CD4-positive, alpha-beta T cell (primary cell): ENCODE measurements at regions not wholly inside any gene's neighbourhood (a gene's known extent, or its start where the extent isn't known, plus 50 kb on each side); places are given as distances from the start of the nearest gene placed in this dataset.

Source experiments
- ATAC-seq: fragments of 200-7000 bp; cut with Tn5 transposase; one replicate; pipeline ENCODE4 v1.10.0; 2022; ENCODE audit warnings: mild to moderate bottlenecking; ENCODE audit not compliant: poor library complexity
- CTCF ChIA-PET: fragments of 350-600 bp; sonication (Branson Sonifier 250); formaldehyde crosslinking; loops from one replicate; lab custom pipeline; 2021; ENCODE audit warnings: antibody characterized with exemption, inconsistent platforms; lab: Charles Lee
- POLR2A ChIA-PET: fragments of 350-600 bp; sonication (Branson Sonifier 250); formaldehyde crosslinking; loops from one replicate; lab custom pipeline; 2021; ENCODE audit warnings: antibody characterized with exemption, inconsistent platforms; lab: Charles Lee
- DNase-seq, 14 experiments: peaks; one replicate each; pipeline ENCODE4 v3.0.0-alpha.2; 2013 to 2020; ENCODE audit warnings: mixed read lengths in 2 of 14
- H3K27ac ChIP-seq, 2 donors: one replicate each; pipeline versions ENCODE4 v1.5.1 to v1.7.0; 2013; ENCODE audit warnings: low read length in 2 of 2, low read depth in 1 of 2, mild to moderate bottlenecking in 1 of 2
- H3K27me3 ChIP-seq, 2 experiments: 1 replicate in 1 of 2; 2 replicates in 1 of 2; pipeline versions ENCODE4 v1.6.1 to v1.7.0; 2013; ENCODE audit warnings: low read length in 2 of 2, control low read depth in 1 of 2, mild to moderate bottlenecking in 1 of 2, moderate library complexity in 1 of 2; ENCODE audit not compliant: insufficient read depth in 2 of 2, control insufficient read depth in 1 of 2
- H3K36me3 ChIP-seq: one replicate; pipeline ENCODE4 v1.6.1; 2013; ENCODE audit warnings: low read length, control low read depth; ENCODE audit not compliant: insufficient read depth
- H3K4me1 ChIP-seq: one replicate; pipeline ENCODE4 v1.6.1; 2013; ENCODE audit warnings: low read length, control low read depth; ENCODE audit not compliant: insufficient read depth
- H3K4me3 ChIP-seq: one replicate; pipeline ENCODE4 v1.5.1; 2013; ENCODE audit warnings: mild to moderate bottlenecking, low read length, moderate library complexity
- H3K9me3 ChIP-seq, 2 experiments: 1 replicate in 1 of 2; 2 replicates in 1 of 2; pipeline versions ENCODE4 v1.6.1 to v1.7.0; 2013; ENCODE audit warnings: low read length in 2 of 2, mild to moderate bottlenecking in 2 of 2, control low read depth in 1 of 2, moderate library complexity in 1 of 2; ENCODE audit not compliant: control insufficient read depth in 1 of 2, insufficient read depth in 1 of 2
- H3K27ac Mint-ChIP-seq: one replicate; pipeline ENCODE4 v1.8.0; 2020; ENCODE audit warnings: mixed read lengths
- H3K27me3 Mint-ChIP-seq: one replicate; pipeline ENCODE4 v1.8.0; 2021; ENCODE audit warnings: mixed read lengths
- H3K36me3 Mint-ChIP-seq: one replicate; pipeline ENCODE4 v1.8.0; 2021; ENCODE audit warnings: low read depth, mixed read lengths
- H3K4me1 Mint-ChIP-seq: one replicate; pipeline ENCODE4 v1.8.0; 2021; ENCODE audit warnings: low read depth, mixed read lengths
- H3K4me3 Mint-ChIP-seq: one replicate; pipeline ENCODE4 v1.8.0; 2020; ENCODE audit warnings: mild to moderate bottlenecking, mixed read lengths
- H3K9me3 Mint-ChIP-seq: one replicate; pipeline ENCODE4 v1.8.0; 2020; ENCODE audit warnings: mixed read lengths
- intact Hi-C, 2 experiments: fragments of 100-400 bp; cut with DNase I in 1 of 2; cut with micrococcal nuclease in 1 of 2; formaldehyde crosslinking; loops; one replicate each; pipeline versions ENCODE4 v1.15.1 to v1.9.0; 2023 to 2025; cut with DNase I, micrococcal nuclease
- TF ChIP-seq, protein P1 (sequence below): fragments of 200-600 bp; IDR thresholded peaks from one replicate; pipeline ENCODE4 v1.8.0; 2022; ENCODE audit warnings: antibody characterized with exemption, mild to moderate bottlenecking

DNA sequence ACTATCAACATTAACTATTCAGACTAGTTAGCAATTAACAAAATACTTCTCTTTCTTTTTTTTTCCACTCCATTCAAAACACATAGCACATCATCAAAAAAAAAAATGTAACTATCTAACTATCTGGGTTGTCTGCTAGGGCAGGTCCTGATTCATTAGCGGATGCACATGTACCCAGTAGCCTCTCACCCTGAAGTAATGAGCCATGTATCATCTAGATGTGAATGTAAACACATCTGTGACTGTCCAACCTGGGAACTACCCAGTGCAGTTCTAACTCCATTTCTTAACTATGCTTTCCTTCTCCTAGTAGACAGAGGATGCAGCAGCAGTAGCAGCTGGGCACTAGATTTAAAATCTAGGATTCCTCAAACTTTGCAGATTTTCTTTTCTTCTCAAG is 183.1 kb upstream of the PIK3C3 start:
- Histone ChIP-seq H3K9me3 (no peaks in the 10 kb centered on the region), H3K27ac (no peak overlapping the region), H3K4me1 (no peaks in the 10 kb centered on the region), H3K36me3 (no peaks in the 10 kb centered on the region), H3K27me3 (no peaks in the 10 kb centered on the region), H3K4me3 (no peak overlapping the region)
- intact Hi-C loops: no loop called here
- no peaks in the 10 kb centered on the region for H3K27me3 Mint-ChIP-seq
- POLR2A ChIA-PET: no interaction called here
- TF ChIP-seq, protein P1, sequence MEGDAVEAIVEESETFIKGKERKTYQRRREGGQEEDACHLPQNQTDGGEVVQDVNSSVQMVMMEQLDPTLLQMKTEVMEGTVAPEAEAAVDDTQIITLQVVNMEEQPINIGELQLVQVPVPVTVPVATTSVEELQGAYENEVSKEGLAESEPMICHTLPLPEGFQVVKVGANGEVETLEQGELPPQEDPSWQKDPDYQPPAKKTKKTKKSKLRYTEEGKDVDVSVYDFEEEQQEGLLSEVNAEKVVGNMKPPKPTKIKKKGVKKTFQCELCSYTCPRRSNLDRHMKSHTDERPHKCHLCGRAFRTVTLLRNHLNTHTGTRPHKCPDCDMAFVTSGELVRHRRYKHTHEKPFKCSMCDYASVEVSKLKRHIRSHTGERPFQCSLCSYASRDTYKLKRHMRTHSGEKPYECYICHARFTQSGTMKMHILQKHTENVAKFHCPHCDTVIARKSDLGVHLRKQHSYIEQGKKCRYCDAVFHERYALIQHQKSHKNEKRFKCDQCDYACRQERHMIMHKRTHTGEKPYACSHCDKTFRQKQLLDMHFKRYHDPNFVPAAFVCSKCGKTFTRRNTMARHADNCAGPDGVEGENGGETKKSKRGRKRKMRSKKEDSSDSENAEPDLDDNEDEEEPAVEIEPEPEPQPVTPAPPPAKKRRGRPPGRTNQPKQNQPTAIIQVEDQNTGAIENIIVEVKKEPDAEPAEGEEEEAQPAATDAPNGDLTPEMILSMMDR: no peak
- no peak overlapping the region for H3K27ac Mint-ChIP-seq
- H3K36me3 Mint-ChIP-seq: no peaks in the 10 kb centered on the region
- H3K9me3 Mint-ChIP-seq: peaks cover 2% of the 10 kb centered on the region
- no peak for ATAC-seq
- no peak for DNase-seq
- H3K4me3 Mint-ChIP-seq: no peak overlapping the region
- CTCF ChIA-PET: no interaction called here
- no peaks in the 10 kb centered on the region for H3K4me1 Mint-ChIP-seq

DNA sequence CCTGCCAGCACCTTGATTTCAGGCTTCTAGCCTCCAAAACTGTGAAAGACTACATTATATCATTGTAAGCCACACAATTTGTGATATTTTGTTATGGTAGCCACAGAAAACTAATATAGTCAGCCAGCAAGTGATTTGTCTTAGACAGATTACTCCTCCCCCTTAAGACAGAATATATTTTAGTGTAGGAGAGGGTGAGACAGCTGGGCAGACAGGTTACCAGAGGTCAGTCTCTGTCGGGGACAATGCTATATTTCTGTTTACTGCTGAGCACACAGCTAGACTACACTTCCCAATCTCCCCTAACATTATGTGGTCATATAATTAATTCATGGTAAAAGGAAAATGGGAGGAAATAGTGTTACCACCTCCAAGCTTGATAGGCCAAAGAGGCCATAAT is 185.8 kb upstream of the PIK3C3 start:
- POLR2A ChIA-PET: no interaction called here
- Histone ChIP-seq H3K27ac (no peak overlapping the region), H3K36me3 (no peaks in the 10 kb centered on the region), H3K9me3 (peaks cover 0 to 4% of the 10 kb centered on the region in 2 experiments), H3K4me1 (no peaks in the 10 kb centered on the region), H3K4me3 (no peak overlapping the region), H3K27me3 (no peaks in the 10 kb centered on the region)
- Mint-ChIP-seq H3K27me3 (no peaks in the 10 kb centered on the region), H3K9me3 (peaks cover 1% of the 10 kb centered on the region), H3K4me1 (no peaks in the 10 kb centered on the region), H3K27ac (no peak overlapping the region), H3K36me3 (no peaks in the 10 kb centered on the region), H3K4me3 (no peak overlapping the region)
- intact Hi-C loops: loop anchor here in 1 of 2 experiments (10.0 kb wide), 1 partner anchor 64 kb away; no protein-coding TSS in a partner anchor
- no peak for ATAC-seq
- no peak for DNase-seq
- TF ChIP-seq, protein P1: no peak
- CTCF ChIA-PET: no interaction called here

DNA sequence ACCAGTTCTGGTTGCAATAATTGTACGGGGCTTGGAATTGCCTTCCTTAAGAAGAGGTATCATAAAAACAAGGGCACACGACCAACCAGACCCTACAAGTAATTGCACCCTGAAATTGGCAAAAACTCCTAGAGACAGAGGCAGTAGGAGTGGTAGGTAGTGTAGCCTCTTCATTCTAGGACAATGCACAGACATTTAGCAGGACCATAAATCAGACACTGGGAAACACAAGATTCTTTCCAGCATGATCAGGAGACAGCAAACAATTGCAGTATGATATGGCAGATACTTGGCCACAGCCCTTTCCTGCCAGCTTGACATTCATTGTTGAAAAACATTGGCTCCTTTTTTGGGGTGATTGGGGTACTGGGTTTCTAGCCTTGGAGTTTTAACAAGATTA is 186.6 kb upstream of the PIK3C3 start:
- CTCF ChIA-PET: no interaction called here

More for the DNA sequence above, 186.6 kb upstream of the PIK3C3 start:
- no peaks in the 10 kb centered on the region for H3K27me3 Mint-ChIP-seq
- ATAC-seq: no peak
- Histone ChIP-seq H3K9me3 (peaks cover 0 to 5% of the 10 kb centered on the region in 2 experiments), H3K27ac (no peak overlapping the region), H3K36me3 (no peaks in the 10 kb centered on the region), H3K4me3 (no peak overlapping the region), H3K27me3 (no peaks in the 10 kb centered on the region), H3K4me1 (no peaks in the 10 kb centered on the region)
- H3K4me1 Mint-ChIP-seq: no peaks in the 10 kb centered on the region
- H3K27ac Mint-ChIP-seq: no peak overlapping the region
- H3K4me3 Mint-ChIP-seq: no peak overlapping the region
- DNase-seq: no peak
- TF ChIP-seq, protein P1: no peak
- POLR2A ChIA-PET: no interaction called here
- H3K9me3 Mint-ChIP-seq: no peaks in the 10 kb centered on the region
- H3K36me3 Mint-ChIP-seq: no peaks in the 10 kb centered on the region
- intact Hi-C loops: loop anchor here in 1 of 2 experiments (10.0 kb wide), 1 partner anchor 64 kb away; no protein-coding TSS in a partner anchor
